T-helper 2 cell treated with Interferon-gamma antibody and Interleukin-4, amounts not matched to agents 5 μg/mL and 100 μg/mL, for 36 hours (primary cell): ENCODE measurements at regions not wholly inside any gene's neighbourhood (a gene's known extent, or its start where the extent isn't known, plus 50 kb on each side); places are given as distances from the start of the nearest gene placed in this dataset.

Experiments
- DNase-seq: peaks from one replicate; pipeline ENCODE4 v3.0.0; 2021; ENCODE audit warnings: low spot score
- H3K27ac Mint-ChIP-seq: one replicate; pipeline ENCODE4 v1.8.0; 2021; ENCODE audit warnings: mild to moderate bottlenecking, mixed read lengths
- H3K27me3 Mint-ChIP-seq: one replicate; pipeline ENCODE4 v1.8.0; 2021; ENCODE audit warnings: low read depth, mixed read lengths
- H3K36me3 Mint-ChIP-seq: one replicate; pipeline ENCODE4 v1.8.0; 2021; ENCODE audit warnings: low read depth, mixed read lengths
- H3K4me1 Mint-ChIP-seq: one replicate; pipeline ENCODE4 v1.8.0; 2021; ENCODE audit warnings: low read depth, mixed read lengths
- H3K4me3 Mint-ChIP-seq: one replicate; pipeline ENCODE4 v1.8.0; 2022; ENCODE audit warnings: mild to moderate bottlenecking, moderate library complexity, mixed read lengths
- H3K9me3 Mint-ChIP-seq: one replicate; pipeline ENCODE4 v1.8.0; 2021; ENCODE audit warnings: mixed read lengths

DNA sequence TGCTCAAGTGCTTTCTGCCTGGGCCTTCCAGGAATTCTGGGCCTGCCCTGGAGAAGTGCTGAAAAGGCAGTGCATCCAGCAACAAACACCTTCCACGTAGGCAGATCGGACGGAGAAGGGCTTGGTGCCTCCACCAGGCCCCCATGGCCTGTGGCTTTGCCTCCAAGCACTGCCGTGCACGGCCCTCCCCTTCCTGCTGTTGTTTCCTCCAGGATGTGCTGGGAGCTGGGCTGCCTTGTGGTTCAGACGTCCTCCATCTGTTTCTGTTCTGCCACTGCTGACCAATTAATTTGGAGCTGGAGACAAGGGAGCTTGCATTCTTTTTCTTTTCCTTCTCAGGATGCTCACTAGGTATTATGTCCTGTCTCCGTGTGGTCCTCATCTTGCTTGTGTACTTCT is 197.0 kb downstream of the HRH4 start:
- Mint-ChIP-seq H3K4me3 (no peak overlapping the region), H3K36me3 (no peaks in the 10 kb centered on the region), H3K4me1 (peaks cover 14% of the 10 kb centered on the region), H3K27ac (no peak overlapping the region), H3K27me3 (peaks cover 6% of the 10 kb centered on the region), H3K9me3 (no peaks in the 10 kb centered on the region)
- no peak for DNase-seq

DNA sequence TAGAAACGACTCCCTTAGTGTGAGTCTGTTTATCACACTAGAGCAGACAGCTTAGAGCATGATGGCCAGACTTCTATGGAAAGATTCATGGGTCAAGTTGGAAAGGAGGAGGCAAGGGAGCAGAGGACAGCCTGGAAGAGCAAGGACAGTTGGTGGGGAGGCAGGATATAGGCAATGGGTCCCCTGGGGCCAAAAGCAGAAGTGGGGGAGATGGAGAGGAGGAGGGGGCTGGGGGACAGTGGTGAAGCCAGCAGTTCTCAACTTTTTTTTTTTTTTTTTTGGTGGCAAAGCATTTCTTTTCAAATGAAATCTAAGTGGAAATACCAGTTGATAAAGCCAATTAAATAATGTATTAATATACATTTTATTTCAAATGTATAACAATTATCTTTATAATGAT is 197.9 kb downstream of the HRH4 start:
- H3K27ac Mint-ChIP-seq, result no peak overlapping the region
- peaks cover 6% of the 10 kb centered on the region for H3K27me3 Mint-ChIP-seq
- H3K36me3 Mint-ChIP-seq, result no peaks in the 10 kb centered on the region
- no peaks in the 10 kb centered on the region for H3K9me3 Mint-ChIP-seq
- no peak overlapping the region for H3K4me3 Mint-ChIP-seq
- DNase-seq, result no peak
- peaks cover 14% of the 10 kb centered on the region for H3K4me1 Mint-ChIP-seq

DNA sequence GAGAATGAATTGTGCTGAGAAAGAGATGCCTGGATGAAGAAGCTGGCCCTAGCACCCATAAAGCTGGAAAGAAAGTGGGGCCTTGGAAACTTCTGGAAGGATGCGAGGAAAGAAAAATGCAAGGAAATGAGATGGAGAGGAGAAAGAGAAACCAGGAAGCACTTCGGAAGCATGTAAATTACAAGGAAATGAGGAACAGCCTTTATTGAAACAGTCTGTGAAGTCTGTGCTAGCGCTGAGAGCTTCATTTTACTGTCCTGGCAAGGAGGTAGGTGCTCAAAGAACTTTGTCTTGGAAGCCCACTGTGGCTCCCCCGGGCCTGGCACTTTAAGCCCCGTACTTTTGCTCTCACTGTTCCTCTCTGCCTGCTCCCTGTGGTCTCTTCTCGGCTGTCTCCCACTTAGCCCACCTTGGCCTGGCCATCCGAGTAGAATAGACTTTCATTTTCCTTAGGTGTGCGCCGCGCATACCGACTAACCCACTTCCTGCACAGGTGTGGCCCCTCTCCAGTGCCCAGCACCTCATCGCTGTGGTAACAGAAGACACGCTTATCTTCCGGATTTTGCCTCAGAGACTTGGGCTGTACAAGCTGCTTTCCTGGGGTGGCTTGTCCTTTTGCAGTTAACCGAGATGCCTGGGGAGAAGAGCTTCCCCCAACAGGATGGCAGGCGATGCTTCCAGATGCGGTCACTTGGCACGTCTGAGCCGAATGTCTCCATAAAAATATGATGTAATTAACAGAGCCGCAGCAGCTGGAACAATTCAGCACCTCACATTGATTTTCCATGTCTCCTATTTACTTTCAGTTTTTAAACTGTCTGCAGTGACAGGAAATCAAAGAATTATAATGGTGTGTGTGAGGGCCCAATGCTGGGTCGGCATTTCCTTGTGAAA is 199.6 kb downstream of the HRH4 start:
- Mint-ChIP-seq H3K27ac (peak overlapping the region; percentile 80), H3K4me3 (peak overlapping the region; percentile 81), H3K36me3 (no peaks in the 10 kb centered on the region), H3K27me3 (peaks cover 9% of the 10 kb centered on the region), H3K4me1 (peaks cover 14% of the 10 kb centered on the region), H3K9me3 (no peaks in the 10 kb centered on the region)
- DNase-seq, result peak; percentile 7

DNA sequence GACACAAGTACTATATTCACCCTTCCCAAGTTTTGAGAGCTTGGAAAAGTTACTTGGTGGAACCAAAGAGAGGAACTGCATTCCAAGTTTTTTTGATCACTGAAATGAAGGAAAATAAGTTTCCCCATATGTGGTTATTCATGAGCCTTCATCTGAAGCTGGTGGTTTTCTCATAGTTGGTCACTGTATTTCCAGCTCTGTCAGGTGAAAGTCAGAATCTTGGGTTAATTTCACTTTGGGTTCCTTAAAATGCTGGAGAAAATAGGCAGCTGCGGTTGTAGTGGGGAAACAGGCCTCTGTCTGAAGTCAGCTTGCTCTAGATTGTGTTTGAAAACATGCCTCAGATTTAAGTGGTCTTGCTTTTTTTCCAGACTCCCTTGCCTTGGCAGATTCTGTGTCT is 200.5 kb downstream of the HRH4 start:
- H3K27me3 Mint-ChIP-seq, result peaks cover 9% of the 10 kb centered on the region
- H3K4me1 Mint-ChIP-seq, result peaks cover 14% of the 10 kb centered on the region
- H3K9me3 Mint-ChIP-seq, result no peaks in the 10 kb centered on the region
- no peaks in the 10 kb centered on the region for H3K36me3 Mint-ChIP-seq
- no peak for DNase-seq
- peak overlapping the region; percentile 19 for H3K4me3 Mint-ChIP-seq
- no peak overlapping the region for H3K27ac Mint-ChIP-seq

DNA sequence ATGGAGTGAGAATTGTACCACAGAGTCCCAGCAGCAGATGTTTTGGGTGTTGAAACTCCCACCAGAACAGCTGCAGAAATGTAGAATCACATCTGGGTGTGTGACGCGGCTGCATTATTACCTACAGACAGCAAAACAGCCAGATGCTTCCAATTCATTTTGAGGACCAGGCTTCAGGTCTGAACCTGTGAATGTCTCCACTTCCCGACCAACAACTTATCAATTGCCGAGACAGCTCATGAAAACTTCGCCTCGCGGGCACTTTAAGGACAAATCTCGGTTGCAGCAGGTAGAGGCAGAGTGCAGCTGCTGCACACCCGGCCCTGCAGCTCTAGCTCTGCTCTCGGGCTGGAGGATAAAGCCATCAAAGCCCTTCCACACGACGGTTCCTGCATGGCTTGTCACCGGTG is 202.0 kb downstream of the HRH4 start:
- H3K9me3 Mint-ChIP-seq, result no peaks in the 10 kb centered on the region
- H3K36me3 Mint-ChIP-seq, result no peaks in the 10 kb centered on the region
- H3K27me3 Mint-ChIP-seq, result peaks cover 6% of the 10 kb centered on the region
- H3K27ac Mint-ChIP-seq, result no peak overlapping the region
- no peak for DNase-seq
- H3K4me1 Mint-ChIP-seq, result peaks cover 14% of the 10 kb centered on the region
- H3K4me3 Mint-ChIP-seq, result no peak overlapping the region

DNA sequence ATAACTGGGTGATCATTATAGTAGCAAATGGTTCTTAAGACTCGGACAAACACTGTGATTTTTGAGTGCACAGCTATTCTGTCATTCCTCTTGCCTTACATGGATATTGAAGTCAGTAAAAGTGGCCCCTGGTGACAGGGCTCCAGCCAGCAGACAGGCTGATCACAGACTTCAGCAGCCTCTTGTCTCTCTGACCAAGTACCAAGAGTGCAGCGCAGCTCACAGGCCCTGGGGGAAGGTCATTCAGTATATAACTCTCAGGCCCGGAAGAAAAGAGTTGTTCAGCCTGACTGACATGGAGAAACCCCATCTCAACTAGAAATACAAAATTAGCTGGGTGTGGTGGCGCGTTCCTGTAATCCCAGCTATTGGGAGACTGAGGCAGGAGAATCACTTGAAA is 202.6 kb downstream of the HRH4 start:
- Mint-ChIP-seq H3K9me3 (no peaks in the 10 kb centered on the region), H3K27me3 (peaks cover 5% of the 10 kb centered on the region), H3K27ac (no peak overlapping the region), H3K4me3 (no peak overlapping the region), H3K36me3 (no peaks in the 10 kb centered on the region), H3K4me1 (peaks cover 14% of the 10 kb centered on the region)
- DNase-seq, result no peak

DNA sequence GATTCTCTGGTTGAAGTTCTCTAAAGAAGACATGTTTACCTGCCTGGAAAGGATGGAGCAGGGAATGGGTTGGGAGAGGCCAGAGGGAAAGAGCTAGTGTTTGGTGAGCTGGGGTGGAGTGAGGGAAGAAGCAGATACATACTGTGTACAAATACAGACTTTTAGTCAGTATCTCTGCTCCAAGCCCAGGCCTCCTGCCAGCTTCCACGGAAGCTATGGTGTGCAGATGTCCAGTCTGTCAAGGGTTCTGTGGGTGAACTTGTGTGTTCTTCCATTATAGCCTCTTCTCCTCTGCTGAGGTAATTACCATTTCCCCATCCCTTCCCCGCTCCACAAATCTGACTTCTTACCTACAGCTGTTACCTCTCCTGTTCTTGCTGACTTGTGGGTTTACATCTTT is 208.6 kb downstream of the HRH4 start:
- Mint-ChIP-seq H3K36me3 (no peaks in the 10 kb centered on the region), H3K4me1 (peaks cover 12% of the 10 kb centered on the region), H3K4me3 (no peak overlapping the region), H3K27ac (no peak overlapping the region), H3K9me3 (no peaks in the 10 kb centered on the region), H3K27me3 (peaks cover 3% of the 10 kb centered on the region)
- DNase-seq, result no peak

DNA sequence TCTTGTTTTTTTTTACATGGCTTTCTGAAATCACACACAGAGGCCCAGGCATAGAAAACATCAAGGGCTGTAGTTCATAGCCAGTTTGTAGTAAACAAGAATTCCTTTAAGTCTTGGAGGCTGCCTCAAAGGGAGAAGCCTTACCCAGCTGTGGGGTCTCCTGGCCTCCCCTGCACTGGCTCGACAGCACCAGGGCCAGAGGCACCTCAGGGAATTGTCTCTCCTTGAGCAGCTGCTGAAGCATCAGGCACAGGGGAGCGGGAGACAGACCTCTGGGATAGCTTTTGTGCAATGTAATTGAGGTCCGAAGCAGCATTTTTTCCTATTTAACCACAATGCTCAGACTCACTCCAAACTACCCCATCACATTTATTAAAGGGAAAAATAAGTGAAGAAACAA is 209.1 kb downstream of the HRH4 start:
- Mint-ChIP-seq H3K4me3 (no peak overlapping the region), H3K9me3 (no peaks in the 10 kb centered on the region)

DNA sequence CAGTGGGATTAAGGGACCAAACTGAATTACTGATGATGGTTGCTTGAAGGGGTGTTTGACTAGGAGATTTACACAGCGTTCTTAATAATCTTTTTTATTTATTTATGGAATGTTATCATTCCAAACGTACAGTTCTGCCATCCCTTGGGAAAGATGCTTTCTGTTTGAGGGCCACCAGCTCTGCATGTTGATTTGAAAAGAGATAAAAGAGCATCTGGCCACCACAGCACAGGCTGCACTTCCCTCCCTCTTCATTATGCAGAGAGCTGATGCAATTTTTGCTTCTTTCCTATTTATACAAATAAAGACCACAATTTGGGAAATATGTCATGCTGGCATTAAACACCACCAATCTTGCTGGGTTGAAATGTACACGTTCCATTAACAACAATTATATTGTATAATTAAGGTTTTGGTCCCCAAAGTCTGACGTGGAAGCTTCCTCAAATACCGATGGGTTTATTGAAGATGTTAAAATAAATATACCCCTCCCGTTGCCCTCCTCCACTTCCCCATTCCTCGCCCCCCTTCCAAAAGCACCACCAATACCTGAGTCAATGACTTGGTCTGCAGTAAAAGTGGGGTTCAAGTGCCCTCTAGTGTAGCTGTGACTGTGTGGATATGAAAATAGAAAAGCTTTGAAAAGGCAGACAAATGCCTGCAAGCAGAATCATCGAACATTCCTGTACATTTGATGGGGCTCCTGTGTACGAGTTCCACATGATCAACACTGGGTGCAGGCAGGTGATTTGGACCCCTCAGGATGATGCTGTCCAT is 211.9 kb downstream of the HRH4 start:
- H3K4me1 Mint-ChIP-seq, result peaks cover 22% of the 10 kb centered on the region
- no peaks in the 10 kb centered on the region for H3K36me3 Mint-ChIP-seq
- DNase-seq, result no peak
- H3K9me3 Mint-ChIP-seq, result no peaks in the 10 kb centered on the region
- H3K27ac Mint-ChIP-seq, result no peak overlapping the region
- no peaks in the 10 kb centered on the region for H3K27me3 Mint-ChIP-seq
- H3K4me3 Mint-ChIP-seq, result no peak overlapping the region

More for the DNA sequence above, 209.1 kb downstream of the HRH4 start:
- H3K36me3 Mint-ChIP-seq, result no peaks in the 10 kb centered on the region
- no peak overlapping the region for H3K27ac Mint-ChIP-seq
- H3K4me1 Mint-ChIP-seq, result peaks cover 15% of the 10 kb centered on the region
- H3K27me3 Mint-ChIP-seq, result no peaks in the 10 kb centered on the region
- no peak for DNase-seq

DNA sequence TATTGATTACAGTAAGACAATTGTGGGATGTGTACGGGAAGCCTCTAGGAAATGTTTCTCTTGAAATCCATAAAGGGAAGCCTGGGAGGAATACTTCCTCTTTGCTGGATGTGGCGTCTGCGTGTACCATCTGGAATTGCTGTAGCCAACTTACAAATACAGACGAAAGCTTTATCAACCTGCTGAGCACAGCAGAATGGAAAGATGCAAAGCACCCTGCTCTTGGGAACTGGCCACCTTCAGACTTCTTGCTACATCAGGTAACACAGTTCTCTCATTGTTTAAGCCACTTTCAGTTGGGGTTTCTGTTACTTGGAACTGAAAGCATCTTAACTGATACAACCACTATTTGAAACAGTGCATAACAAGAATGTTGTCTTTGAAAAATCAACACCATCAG is 213.8 kb downstream of the HRH4 start:
- Mint-ChIP-seq H3K4me3 (no peak overlapping the region), H3K27ac (peak overlapping the region; percentile 50), H3K9me3 (no peaks in the 10 kb centered on the region), H3K4me1 (peaks cover 26% of the 10 kb centered on the region), H3K27me3 (no peaks in the 10 kb centered on the region), H3K36me3 (no peaks in the 10 kb centered on the region)
- peak; percentile 32 for DNase-seq

DNA sequence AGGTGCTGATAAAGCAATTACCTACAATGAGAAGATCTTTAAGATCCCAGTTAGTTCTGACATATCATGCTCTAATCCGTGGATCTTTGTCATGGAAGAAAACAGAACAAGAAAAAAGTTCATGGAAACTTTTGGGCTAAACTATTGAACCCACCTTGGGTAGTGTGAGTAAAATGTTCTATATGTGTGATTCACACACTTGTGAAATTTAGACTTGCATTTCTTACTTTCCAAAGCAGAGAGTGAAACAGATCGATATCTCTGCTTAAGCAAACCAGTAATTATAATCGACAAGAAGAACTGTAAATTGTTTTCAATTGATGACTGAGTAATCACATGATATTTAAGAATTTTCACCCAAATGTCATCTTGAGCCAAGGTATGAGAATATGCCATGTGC is 214.2 kb downstream of the HRH4 start:
- Mint-ChIP-seq H3K4me3 (no peak overlapping the region), H3K36me3 (no peaks in the 10 kb centered on the region), H3K4me1 (peaks cover 26% of the 10 kb centered on the region), H3K27me3 (no peaks in the 10 kb centered on the region), H3K27ac (peak overlapping the region; percentile 50), H3K9me3 (no peaks in the 10 kb centered on the region)
- DNase-seq, result no peak

DNA sequence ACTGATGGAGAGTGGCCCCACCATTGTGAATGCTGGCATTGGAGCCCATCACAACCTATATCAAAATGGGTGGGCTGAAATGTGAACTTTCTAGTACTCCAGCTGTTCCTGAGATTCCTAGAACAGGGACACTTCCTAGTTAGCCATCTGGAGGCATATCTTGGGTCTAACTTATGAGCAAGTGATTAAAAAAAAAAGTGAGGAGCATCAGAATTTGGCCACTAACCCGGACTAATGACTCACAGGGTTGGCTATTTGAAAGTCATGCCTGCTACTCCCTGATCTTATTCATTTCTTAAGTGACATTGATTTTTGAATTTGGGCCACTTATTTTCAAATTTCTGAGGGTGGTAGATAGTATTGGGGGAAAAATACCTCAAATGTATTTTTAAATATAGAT is 216.6 kb downstream of the HRH4 start:
- Mint-ChIP-seq H3K4me3 (no peak overlapping the region), H3K27ac (no peak overlapping the region), H3K36me3 (peaks cover 2% of the 10 kb centered on the region), H3K9me3 (peaks cover 9% of the 10 kb centered on the region), H3K27me3 (no peaks in the 10 kb centered on the region), H3K4me1 (peaks cover 25% of the 10 kb centered on the region)
- no peak for DNase-seq

DNA sequence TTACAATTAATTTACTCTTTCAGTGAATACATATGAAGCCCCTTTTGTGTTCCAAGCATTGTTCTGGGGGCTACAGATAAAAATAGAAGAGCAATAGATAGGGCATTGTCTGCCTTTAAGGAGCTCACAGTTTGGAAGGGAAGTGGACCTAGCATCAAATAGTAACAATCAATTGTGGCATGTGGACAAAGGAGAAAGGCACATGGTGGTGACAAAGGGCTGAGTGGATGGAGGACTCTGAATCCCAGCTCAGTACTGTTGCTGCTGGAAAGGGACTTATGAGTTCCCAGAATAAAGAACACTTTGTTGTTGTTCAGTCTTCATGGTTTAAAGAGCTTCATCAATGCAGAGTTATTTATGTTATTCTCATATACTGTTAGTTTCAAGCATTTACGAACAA is 217.7 kb downstream of the HRH4 start:
- no peak overlapping the region for H3K27ac Mint-ChIP-seq
- DNase-seq, result no peak
- no peak overlapping the region for H3K4me3 Mint-ChIP-seq
- H3K4me1 Mint-ChIP-seq, result peaks cover 21% of the 10 kb centered on the region
- H3K36me3 Mint-ChIP-seq, result peaks cover 2% of the 10 kb centered on the region
- H3K27me3 Mint-ChIP-seq, result no peaks in the 10 kb centered on the region
- H3K9me3 Mint-ChIP-seq, result peaks cover 10% of the 10 kb centered on the region

DNA sequence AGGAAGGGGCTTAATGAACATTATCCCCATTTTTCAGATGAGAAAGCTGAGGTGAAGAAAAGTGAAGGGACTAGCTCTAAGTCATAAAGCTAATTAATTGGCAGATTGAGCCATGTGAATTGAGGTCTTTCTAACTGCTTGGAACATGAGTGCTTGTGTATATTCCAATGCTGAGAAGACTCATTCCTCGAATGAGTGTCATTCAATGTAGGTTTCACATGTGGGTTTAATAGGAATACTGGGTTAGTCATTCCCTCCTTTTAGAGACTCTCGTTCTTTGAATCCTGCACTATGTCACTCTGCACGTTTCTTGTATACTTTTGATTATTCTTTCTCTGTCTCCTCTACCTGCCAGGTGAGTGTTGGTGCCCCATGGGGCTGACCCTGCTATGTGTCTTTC is 218.2 kb downstream of the HRH4 start:
- peaks cover 15% of the 10 kb centered on the region for H3K4me1 Mint-ChIP-seq
- no peak overlapping the region for H3K4me3 Mint-ChIP-seq
- no peaks in the 10 kb centered on the region for H3K27me3 Mint-ChIP-seq
- no peak overlapping the region for H3K27ac Mint-ChIP-seq
- peaks cover 2% of the 10 kb centered on the region for H3K36me3 Mint-ChIP-seq
- H3K9me3 Mint-ChIP-seq, result peaks cover 15% of the 10 kb centered on the region
- no peak for DNase-seq
